HCT116 (cell line): ENCODE measurements at regions not wholly inside any gene's neighbourhood (a gene's known extent, or its start where the extent isn't known, plus 50 kb on each side); places are given as distances from the start of the nearest gene placed in this dataset.

ENCODE experiments used
- ATAC-seq: fragments of 200-7000 bp; cut with Tn5 transposase; 2 replicates; pipeline ENCODE4 v1.9.1; 2020; ENCODE audit warnings: mild to moderate bottlenecking, moderate library complexity
- BruUV-seq: library from RNA; stranded (reverse); fragments of 400-500 nt; replicated peaks from 2 replicates; lab custom pipeline; 2021; lab: Mats Ljungman, UMichigan
- CTCF ChIA-PET: fragments of 300-600 bp; sonication (Branson Sonifier 250); formaldehyde crosslinking; loops from one replicate; lab custom pipeline; 2021; ENCODE audit warnings: antibody characterized with exemption; lab: Charles Lee
- POLR2A ChIA-PET: fragments of 300-600, 350-600 bp; sonication (Branson Sonifier 250); formaldehyde crosslinking; loops from one replicate; lab custom pipeline; 2021; ENCODE audit warnings: antibody characterized with exemption; lab: Charles Lee
- RAD21 ChIA-PET, 2 experiments: fragments of 300-600 bp; sonication (Branson Sonifier 250); formaldehyde crosslinking; loops; one replicate each; lab custom pipeline; 2023; ENCODE audit warnings: low total read pairs in 2 of 2; ENCODE audit not compliant: uncharacterized antibody in 2 of 2, unreplicated experiment in 2 of 2, low non-redundant PET in 1 of 2; lab: Charles Lee
- DNase-seq: peaks from one replicate; pipeline ENCODE4 v3.0.0-alpha.2; 2010; ENCODE audit warnings: low read depth, low spot score
- H2AFZ ChIP-seq: fragments of 200-600 bp; shearing (Covaris generic), sonication (generic); 2 replicates; pipeline ENCODE4 v1.6.1; 2017; ENCODE audit warnings: low read depth, mixed run types, mixed read lengths, antibody characterized with exemption, low read length; ENCODE audit not compliant: poor library complexity, severe bottlenecking
- H3K27ac ChIP-seq: 2 replicates; pipeline ENCODE4 v1.5.1; 2012; ENCODE audit warnings: low read depth, low read length
- H3K27me3 ChIP-seq: fragments of 200-600 bp; sonication (generic); 2 replicates; pipeline ENCODE4 v1.6.1; 2016; ENCODE audit warnings: mixed run types, low read length, mixed read lengths; ENCODE audit not compliant: insufficient read depth
- H3K36me3 ChIP-seq, 2 experiments: fragments of 200-500 bp in 1 of 2; fragments of 200-600 bp in 1 of 2; sonication (Bioruptor generic) in 1 of 2; sonication (generic) in 1 of 2; 2 replicates each; pipeline versions ENCODE4 v1.5.1 to v1.6.1; 2014 to 2016; ENCODE audit warnings: low read length in 2 of 2, inconsistent platforms in 1 of 2, mixed read lengths in 1 of 2, mixed run types in 1 of 2; ENCODE audit not compliant: insufficient read depth in 2 of 2, control insufficient read depth in 1 of 2
- H3K4me1 ChIP-seq, 2 experiments: fragments of 200-600 bp in 1 of 2; sonication (generic) in 1 of 2; 2 replicates each; pipeline versions ENCODE4 v1.5.1 to v1.6.1; 2012 to 2017; ENCODE audit warnings: low read length in 2 of 2, inconsistent platforms in 1 of 2, mild to moderate bottlenecking in 1 of 2, mixed read lengths in 1 of 2, mixed run types in 1 of 2, moderate library complexity in 1 of 2; ENCODE audit not compliant: insufficient read depth in 2 of 2, control insufficient read depth in 1 of 2
- H3K4me2 ChIP-seq: fragments of 200-600 bp; sonication (generic); 2 replicates; pipeline ENCODE4 v1.6.1; 2017; ENCODE audit warnings: mixed run types, low read length, mixed read lengths
- H3K4me3 ChIP-seq, 2 experiments: fragments of 200-600 bp in 1 of 2; sonication (generic) in 1 of 2; replicated peaks in 1 of 2; 2 replicates each; pipeline ENCODE4 v1.5.1; 2011 to 2016; ENCODE audit warnings: low read length in 2 of 2, control low read depth in 1 of 2, low read depth in 1 of 2, mild to moderate bottlenecking in 1 of 2, mixed read lengths in 1 of 2, mixed run types in 1 of 2
- H3K79me2 ChIP-seq: fragments of 200-600 bp; sonication (generic); 2 replicates; pipeline ENCODE4 v1.6.1; 2017; ENCODE audit warnings: mild to moderate bottlenecking, mixed run types, low read length, moderate library complexity, mixed read lengths; ENCODE audit not compliant: insufficient read depth
- H3K9ac ChIP-seq: fragments of 200-600 bp; sonication (generic); 2 replicates; pipeline ENCODE4 v1.6.1; 2016; ENCODE audit warnings: low read length, mixed read lengths
- H3K9me2 ChIP-seq: fragments of 200-600 bp; sonication (generic), shearing (Covaris generic); 2 replicates; pipeline ENCODE4 v1.6.1; 2017; ENCODE audit warnings: mixed run types, mild to moderate bottlenecking, moderate library complexity; ENCODE audit not compliant: insufficient read depth
- H3K9me3 ChIP-seq, 2 experiments: fragments of 200-500 bp in 1 of 2; fragments of 200-600 bp in 1 of 2; sonication (Bioruptor generic) in 1 of 2; sonication (generic) in 1 of 2; 2 replicates each; pipeline ENCODE4 v1.6.1; 2014 to 2017; ENCODE audit warnings: low read length in 2 of 2, mixed read lengths in 2 of 2, inconsistent platforms in 1 of 2, low read depth in 1 of 2, mild to moderate bottlenecking in 1 of 2, mixed run types in 1 of 2, moderate library complexity in 1 of 2; ENCODE audit not compliant: control insufficient read depth in 1 of 2, insufficient read depth in 1 of 2
- H4K20me1 ChIP-seq: fragments of 200-600 bp; sonication (generic), shearing (Covaris generic); 2 replicates; pipeline ENCODE4 v1.6.1; 2017; ENCODE audit warnings: mixed run types, mild to moderate bottlenecking, moderate library complexity; ENCODE audit not compliant: insufficient read depth
- ATF3 ChIP-seq: IDR thresholded peaks from 2 replicates; pipeline ENCODE4 v1.6.1; 2012
- CBX3 ChIP-seq: IDR thresholded peaks from 2 replicates; pipeline ENCODE4 v1.6.1; 2012; ENCODE audit warnings: low read depth
- CEBPB ChIP-seq: IDR thresholded peaks from 2 replicates; pipeline ENCODE4 v1.6.1; 2012; ENCODE audit warnings: low read depth
- EGR1 ChIP-seq: IDR thresholded peaks from 2 replicates; pipeline ENCODE4 v1.6.1; 2012; ENCODE audit warnings: low read depth
- POLR2A ChIP-seq: IDR thresholded peaks from 2 replicates; pipeline ENCODE4 v1.7.0; 2011; ENCODE audit warnings: borderline replicate concordance; ENCODE audit not compliant: insufficient read depth, insufficient read length; ENCODE audit errors: extremely low read depth
- POLR2AphosphoS5 ChIP-seq: IDR thresholded peaks from 2 replicates; pipeline ENCODE4 v1.6.1; 2011; ENCODE audit warnings: mild to moderate bottlenecking, low read depth, low read length, moderate library complexity
- RAD21 ChIP-seq: IDR thresholded peaks from 2 replicates; pipeline ENCODE4 v1.6.1; 2012; ENCODE audit warnings: low read depth, mild to moderate bottlenecking
- SIN3A ChIP-seq: IDR thresholded peaks from 2 replicates; pipeline ENCODE4 v1.6.1; 2012; ENCODE audit warnings: low read depth
- TCF7L2 ChIP-seq: IDR thresholded peaks from 2 replicates; pipeline ENCODE4 v1.7.0; 2011; ENCODE audit warnings: borderline replicate concordance, inconsistent platforms; ENCODE audit not compliant: insufficient read depth, insufficient read length; ENCODE audit errors: extremely low read depth
- intact Hi-C: fragments of 100-400 bp; cut with micrococcal nuclease; formaldehyde crosslinking; loops from 2 replicates; pipeline ENCODE4 v1.10.0; 2022
- TF ChIP-seq, protein P1 (sequence below): IDR thresholded peaks from 2 replicates; pipeline ENCODE4 v1.6.1; 2011; ENCODE audit warnings: mild to moderate bottlenecking, low read length, moderate library complexity; ENCODE audit not compliant: insufficient replicate concordance; ENCODE audit errors: extremely low read depth
- TF ChIP-seq, protein P2 (sequence below), 3 experiments: fragments of 200-600 bp in 1 of 3; sonication (generic) in 1 of 3; IDR thresholded peaks in 2 of 3; conservative IDR thresholded peaks in 1 of 3; 2 replicates each; pipeline ENCODE4 v1.5.1; 2012 to 2017; ENCODE audit warnings: low read depth in 2 of 3, low read length in 2 of 3, antibody characterized with exemption in 1 of 3, borderline replicate concordance in 1 of 3, control low read depth in 1 of 3, mild to moderate bottlenecking in 1 of 3, mixed read lengths in 1 of 3, mixed run types in 1 of 3, moderate library complexity in 1 of 3; ENCODE audit not compliant: insufficient read depth in 1 of 3

GRCh38 chr3:3625544-3626271 is 173.5 kb upstream of the LRRN1 start:
- BruUV-seq = no TSS peak
- ChIA-PET CTCF (no interaction called here), RAD21 (no interaction called here), POLR2A (no interaction called here)
- Histone ChIP-seq H3K27ac (no peak overlapping the region), H3K4me1 (no peaks in the 10 kb centered on the region), H3K79me2 (no peaks in the 10 kb centered on the region), H2AFZ (no peak overlapping the region), H3K36me3 (no peaks in the 10 kb centered on the region), H3K9me2 (no peaks in the 10 kb centered on the region), H3K9ac (no peak overlapping the region), H3K9me3 (peaks cover 7 to 16% of the 10 kb centered on the region in 2 experiments; a peak in 2 of 4 replicates), H4K20me1 (no peaks in the 10 kb centered on the region), H3K4me3 (no peak overlapping the region), H3K27me3 (no peaks in the 10 kb centered on the region), H3K4me2 (no peak overlapping the region)
- ATAC-seq (no peak), DNase-seq (no peak)
- intact Hi-C loops = no loop called here
- no peak for TF ChIP-seq POLR2AphosphoS5
- no peak for TF ChIP-seq EGR1
- no peak for TF ChIP-seq RAD21
- TF ChIP-seq ATF3 = no peak
- no peak for TF ChIP-seq CBX3

DNA sequence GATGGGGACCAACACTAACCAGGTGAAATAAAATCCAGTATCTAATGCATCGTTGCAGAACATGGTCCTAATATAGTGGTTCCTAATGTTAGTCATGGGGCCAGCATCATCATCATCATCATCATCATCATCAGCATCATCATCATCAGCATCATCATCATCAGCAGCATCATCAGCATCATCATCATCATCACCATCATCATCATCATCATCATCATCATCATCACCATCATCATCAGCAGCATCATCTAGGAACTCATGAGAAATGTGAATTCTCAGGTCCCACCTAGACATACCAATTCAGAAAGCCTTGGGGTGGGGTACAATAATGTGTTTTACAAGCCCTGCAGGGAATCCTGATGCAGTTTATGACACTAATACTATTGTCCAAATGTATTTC is 179.4 kb upstream of the LRRN1 start:
- ChIA-PET POLR2A (no interaction called here), CTCF (no interaction called here), RAD21 (no interaction called here)
- H3K4me3 ChIP-seq = no peak overlapping the region
- DNase-seq = no peak
- H2AFZ ChIP-seq = no peak overlapping the region
- BruUV-seq = no TSS peak
- H3K27ac ChIP-seq = no peak overlapping the region
- intact Hi-C loops = no loop called here
- no peak for ATAC-seq
- no peaks in the 10 kb centered on the region for H3K9me2 ChIP-seq
- no peaks in the 10 kb centered on the region for H3K4me1 ChIP-seq
- peaks cover 0 to 12% of the 10 kb centered on the region in 2 experiments; a peak in 2 of 4 replicates for H3K9me3 ChIP-seq
- no peak overlapping the region for H3K4me2 ChIP-seq
- H3K36me3 ChIP-seq = no peaks in the 10 kb centered on the region
- TF ChIP-seq TCF7L2 = no peak
- no peak for TF ChIP-seq SIN3A
- TF ChIP-seq POLR2A = no peak
- TF ChIP-seq RAD21 = no peak
- TF ChIP-seq, protein P1, sequence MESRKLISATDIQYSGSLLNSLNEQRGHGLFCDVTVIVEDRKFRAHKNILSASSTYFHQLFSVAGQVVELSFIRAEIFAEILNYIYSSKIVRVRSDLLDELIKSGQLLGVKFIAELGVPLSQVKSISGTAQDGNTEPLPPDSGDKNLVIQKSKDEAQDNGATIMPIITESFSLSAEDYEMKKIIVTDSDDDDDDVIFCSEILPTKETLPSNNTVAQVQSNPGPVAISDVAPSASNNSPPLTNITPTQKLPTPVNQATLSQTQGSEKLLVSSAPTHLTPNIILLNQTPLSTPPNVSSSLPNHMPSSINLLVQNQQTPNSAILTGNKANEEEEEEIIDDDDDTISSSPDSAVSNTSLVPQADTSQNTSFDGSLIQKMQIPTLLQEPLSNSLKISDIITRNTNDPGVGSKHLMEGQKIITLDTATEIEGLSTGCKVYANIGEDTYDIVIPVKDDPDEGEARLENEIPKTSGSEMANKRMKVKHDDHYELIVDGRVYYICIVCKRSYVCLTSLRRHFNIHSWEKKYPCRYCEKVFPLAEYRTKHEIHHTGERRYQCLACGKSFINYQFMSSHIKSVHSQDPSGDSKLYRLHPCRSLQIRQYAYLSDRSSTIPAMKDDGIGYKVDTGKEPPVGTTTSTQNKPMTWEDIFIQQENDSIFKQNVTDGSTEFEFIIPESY = no peak
- TF ChIP-seq, protein P2, sequence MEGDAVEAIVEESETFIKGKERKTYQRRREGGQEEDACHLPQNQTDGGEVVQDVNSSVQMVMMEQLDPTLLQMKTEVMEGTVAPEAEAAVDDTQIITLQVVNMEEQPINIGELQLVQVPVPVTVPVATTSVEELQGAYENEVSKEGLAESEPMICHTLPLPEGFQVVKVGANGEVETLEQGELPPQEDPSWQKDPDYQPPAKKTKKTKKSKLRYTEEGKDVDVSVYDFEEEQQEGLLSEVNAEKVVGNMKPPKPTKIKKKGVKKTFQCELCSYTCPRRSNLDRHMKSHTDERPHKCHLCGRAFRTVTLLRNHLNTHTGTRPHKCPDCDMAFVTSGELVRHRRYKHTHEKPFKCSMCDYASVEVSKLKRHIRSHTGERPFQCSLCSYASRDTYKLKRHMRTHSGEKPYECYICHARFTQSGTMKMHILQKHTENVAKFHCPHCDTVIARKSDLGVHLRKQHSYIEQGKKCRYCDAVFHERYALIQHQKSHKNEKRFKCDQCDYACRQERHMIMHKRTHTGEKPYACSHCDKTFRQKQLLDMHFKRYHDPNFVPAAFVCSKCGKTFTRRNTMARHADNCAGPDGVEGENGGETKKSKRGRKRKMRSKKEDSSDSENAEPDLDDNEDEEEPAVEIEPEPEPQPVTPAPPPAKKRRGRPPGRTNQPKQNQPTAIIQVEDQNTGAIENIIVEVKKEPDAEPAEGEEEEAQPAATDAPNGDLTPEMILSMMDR (IDR thresholded peaks at IDR 0.05 in 2 of 3, conservative IDR thresholded peaks at IDR 0.05 in 1 of 3; ENCODE audit: borderline replicate concordance in 1 of 3, insufficient read depth in 1 of 3, low read depth in 2 of 3, low read length in 2 of 3) = no peak
- no peak for TF ChIP-seq CEBPB
- no peaks in the 10 kb centered on the region for H4K20me1 ChIP-seq
- H3K27me3 ChIP-seq = no peaks in the 10 kb centered on the region
- no peaks in the 10 kb centered on the region for H3K79me2 ChIP-seq
- H3K9ac ChIP-seq = no peak overlapping the region
